ENCODE measurements at regions not wholly inside any gene's neighbourhood (a gene's known extent, or its start where the extent isn't known, plus 50 kb on each side); places are given as distances from the start of the nearest gene placed in this dataset.

- H3K4me3 ChIP-seq (ENCODE audit: low read length): no peak overlapping the region
- TF ChIP-seq CTCF (conservative IDR thresholded peaks at IDR 0.05; ENCODE audit: low read length): no peak
- DNase-seq (ENCODE audit: low read depth): peak; percentile 14
Measured at GRCh38 chr4:119693126-119693525, 64.5 kb upstream of the PDE5A start.

- TF ChIP-seq CTCF (conservative IDR thresholded peaks at IDR 0.05; ENCODE audit: low read length): peak; percentile 41
- DNase-seq (ENCODE audit: low read depth): peak; percentile 42
- H3K4me3 ChIP-seq (ENCODE audit: low read length): no peak overlapping the region
Measured at GRCh38 chr4:119692001-119692400, 63.4 kb upstream of the PDE5A start.

GRCh38 chr4:119690871-119691270 lies 62.3 kb upstream of the PDE5A start:
- TF ChIP-seq CTCF (conservative IDR thresholded peaks at IDR 0.05; ENCODE audit: low read length): no peak

GRCh38 chr4:119688446-119688845 lies 59.8 kb upstream of the PDE5A start:
- TF ChIP-seq CTCF (conservative IDR thresholded peaks at IDR 0.05; ENCODE audit: low read length): no peak
- no peak overlapping the region for H3K4me3 ChIP-seq (ENCODE audit: low read length)
- no peak for DNase-seq (ENCODE audit: low read depth)

More at GRCh38 chr4:119690871-119691270, 62.3 kb upstream of the PDE5A start:
- no peak for DNase-seq (ENCODE audit: low read depth)
- no peak overlapping the region for H3K4me3 ChIP-seq (ENCODE audit: low read length)

GRCh38 chr4:119684463-119684862 lies 55.9 kb upstream of the PDE5A start:
- TF ChIP-seq CTCF (conservative IDR thresholded peaks at IDR 0.05; ENCODE audit: low read length): no peak
- DNase-seq (ENCODE audit: low read depth): no peak
- no peak overlapping the region for H3K4me3 ChIP-seq (ENCODE audit: low read length)

GRCh38 chr4:119683518-119683917 lies 54.9 kb upstream of the PDE5A start:
- TF ChIP-seq CTCF (conservative IDR thresholded peaks at IDR 0.05; ENCODE audit: low read length): no peak
- peak; percentile 35 for DNase-seq (ENCODE audit: low read depth)
- H3K4me3 ChIP-seq (ENCODE audit: low read length): no peak overlapping the region

- TF ChIP-seq CTCF (conservative IDR thresholded peaks at IDR 0.05; ENCODE audit: low read length): no peak
- DNase-seq (ENCODE audit: low read depth): no peak
- H3K4me3 ChIP-seq (ENCODE audit: low read length): no peak overlapping the region
Measured at GRCh38 chr4:119682099-119682498, 53.5 kb upstream of the PDE5A start.
